ENCODE measurements at regions not wholly inside any gene's neighbourhood (a gene's known extent, or its start where the extent isn't known, plus 50 kb on each side); places are given as distances from the start of the nearest gene placed in this dataset.

GRCh38 chr5:105146867-105147266 is 1584.3 kb upstream of the NUDT12 start:
- no peak overlapping the region for H3K27ac ChIP-seq
- no peak for TF ChIP-seq CTCF (conservative IDR thresholded peaks at IDR 0.05)
- TF ChIP-seq ZFX (IDR thresholded peaks at IDR 0.05): no peak

GRCh38 chr5:105145152-105145551 is 1582.6 kb upstream of the NUDT12 start:
- no peak for TF ChIP-seq ZFX (IDR thresholded peaks at IDR 0.05)
- no peak for TF ChIP-seq CTCF (conservative IDR thresholded peaks at IDR 0.05)
- H3K27ac ChIP-seq: no peak overlapping the region

GRCh38 chr5:105134328-105134727 is 1571.7 kb upstream of the NUDT12 start:
- TF ChIP-seq ZFX (IDR thresholded peaks at IDR 0.05): no peak
- TF ChIP-seq CTCF (conservative IDR thresholded peaks at IDR 0.05): no peak
- no peak overlapping the region for H3K27ac ChIP-seq

- TF ChIP-seq CTCF (conservative IDR thresholded peaks at IDR 0.05) (no peak), ZFX (IDR thresholded peaks at IDR 0.05) (no peak)
- no peak overlapping the region for H3K27ac ChIP-seq
Observed at GRCh38 chr5:105133087-105133486, 1570.5 kb upstream of the NUDT12 start.

- no peak for TF ChIP-seq CTCF (conservative IDR thresholded peaks at IDR 0.05)
- TF ChIP-seq ZFX (IDR thresholded peaks at IDR 0.05): no peak
Observed at GRCh38 chr5:105132581-105132980, 1570.0 kb upstream of the NUDT12 start.

DNA sequence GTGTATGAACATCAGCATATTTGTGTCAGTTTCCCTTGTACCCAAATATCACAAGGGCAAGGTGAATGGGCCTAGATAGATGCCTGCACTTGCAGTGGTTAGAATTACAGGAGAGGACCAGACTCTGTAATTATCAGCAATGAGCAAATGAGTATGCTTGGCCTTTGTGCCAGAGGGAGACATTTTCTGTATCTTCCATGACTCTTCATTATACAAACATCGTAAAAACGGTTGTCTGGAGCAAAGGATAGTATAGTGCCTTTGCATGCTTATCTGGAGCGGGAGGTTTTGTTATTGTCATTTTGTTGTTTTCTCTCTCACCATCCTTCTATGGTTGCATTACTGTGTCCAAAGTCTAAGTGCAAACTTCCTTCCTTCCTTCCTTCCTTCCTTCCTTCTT is 1568.5 kb upstream of the NUDT12 start:
- no peak for TF ChIP-seq ZFX (IDR thresholded peaks at IDR 0.05)
- no peak for TF ChIP-seq CTCF (conservative IDR thresholded peaks at IDR 0.05)
- H3K27ac ChIP-seq: no peak overlapping the region

More at GRCh38 chr5:105132581-105132980, 1570.0 kb upstream of the NUDT12 start:
- H3K27ac ChIP-seq: no peak overlapping the region

DNA sequence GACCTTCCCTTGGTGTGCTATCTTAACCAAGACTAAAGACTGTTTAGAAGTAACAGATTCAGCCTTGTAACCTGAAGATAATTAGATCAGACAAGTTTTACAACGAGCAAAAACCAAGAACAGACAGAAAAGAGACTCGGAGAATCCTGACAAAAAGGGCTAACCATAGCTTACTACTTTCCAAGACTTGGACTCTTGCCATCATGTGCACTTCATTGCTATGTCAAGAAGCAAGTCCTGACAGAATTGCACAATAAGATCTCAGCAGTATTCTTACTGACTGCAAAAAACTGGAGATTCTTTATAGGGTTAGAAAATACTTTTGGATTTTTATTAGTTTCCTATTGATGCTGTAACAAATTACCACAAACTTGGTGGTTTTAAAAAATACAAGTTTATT is 1539.0 kb upstream of the NUDT12 start:
- no peak for TF ChIP-seq ZFX (IDR thresholded peaks at IDR 0.05)
- TF ChIP-seq CTCF (conservative IDR thresholded peaks at IDR 0.05): no peak
- no peak overlapping the region for H3K27ac ChIP-seq
